ENCODE measurements at regions not wholly inside any gene's neighbourhood (a gene's known extent, or its start where the extent isn't known, plus 50 kb on each side); places are given as distances from the start of the nearest gene placed in this dataset.

DNA sequence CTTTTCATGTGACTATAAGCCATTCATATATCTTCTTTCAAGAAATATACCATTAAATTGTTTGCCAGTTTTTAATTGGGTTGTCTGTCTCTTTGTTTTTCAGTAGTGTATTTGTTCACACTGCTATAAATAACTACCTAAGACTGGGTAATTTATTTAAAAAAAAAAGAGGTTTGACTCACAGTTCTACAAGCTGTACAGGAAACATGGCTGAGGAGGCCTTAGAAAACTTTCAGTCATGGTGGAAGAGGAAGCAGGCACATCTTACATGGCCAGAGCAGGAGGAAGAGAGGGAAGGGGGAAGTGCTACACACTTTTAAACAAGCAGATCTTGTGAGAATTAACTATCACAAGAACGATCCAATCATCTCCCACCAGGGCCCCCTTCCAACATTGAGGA, 255.3 kb downstream of the EPM2A start:
- DNase-seq (ENCODE audit: low read depth in 2 of 2) = no peak

DNA sequence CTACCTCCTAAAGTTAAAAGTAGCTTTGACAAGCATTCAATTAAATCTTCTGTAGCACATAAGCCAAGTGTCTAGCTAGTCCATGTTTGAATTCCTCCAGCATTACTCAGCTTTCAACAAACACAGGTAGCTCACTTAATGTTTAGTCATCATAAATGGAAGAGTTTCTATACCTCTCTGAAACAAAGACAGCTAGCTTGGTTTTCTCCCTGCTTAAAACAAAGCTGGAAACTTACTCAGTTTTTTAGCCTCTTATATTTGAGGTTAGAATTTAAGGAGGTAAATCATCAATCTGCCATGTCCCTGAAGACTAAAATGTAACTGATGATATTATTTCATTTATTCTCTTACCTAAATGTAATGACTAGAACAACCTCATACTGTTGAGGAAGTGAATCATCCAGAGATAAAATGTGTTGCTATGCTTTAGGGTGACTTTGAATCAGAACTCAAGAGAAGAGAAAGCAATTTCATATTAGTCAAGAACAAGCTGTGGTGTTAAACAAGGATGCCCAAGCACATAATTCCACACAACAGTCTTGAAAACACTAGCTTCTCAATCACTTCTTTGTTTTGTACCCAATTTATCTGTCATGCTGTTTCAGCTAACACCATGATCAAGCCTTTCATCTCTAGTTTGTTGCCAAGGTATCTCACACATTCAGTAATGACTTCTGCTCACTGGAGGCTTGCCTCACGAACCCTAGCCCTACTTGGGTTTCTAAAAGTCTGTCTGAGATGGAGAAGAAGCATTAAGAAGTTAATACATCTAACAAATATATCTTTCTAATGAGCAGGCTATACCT, 251.9 kb downstream of the EPM2A start:
- DNase-seq (ENCODE audit: low read depth in 2 of 2) = no peak

DNA sequence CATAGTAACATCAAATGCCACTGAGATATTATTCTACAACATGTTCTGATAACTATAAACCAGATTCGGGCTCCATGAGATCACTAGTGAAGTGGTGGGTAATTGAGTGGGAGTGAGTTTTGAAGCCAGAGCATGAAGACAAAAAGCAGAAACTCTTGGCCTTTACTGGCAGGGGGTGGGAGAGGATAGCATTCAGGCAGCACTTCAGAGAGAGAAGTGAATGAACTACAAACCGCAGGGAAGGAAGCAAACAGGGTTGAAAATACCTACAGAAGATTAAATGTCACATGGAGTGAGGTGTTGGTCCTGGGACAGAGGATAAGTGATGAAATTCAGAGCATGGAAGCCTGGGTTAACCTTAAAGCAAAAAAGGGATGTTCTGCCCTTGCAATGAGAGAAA, 250.0 kb downstream of the EPM2A start:
- DNase-seq (ENCODE audit: low read depth in 2 of 2) = no peak

DNA sequence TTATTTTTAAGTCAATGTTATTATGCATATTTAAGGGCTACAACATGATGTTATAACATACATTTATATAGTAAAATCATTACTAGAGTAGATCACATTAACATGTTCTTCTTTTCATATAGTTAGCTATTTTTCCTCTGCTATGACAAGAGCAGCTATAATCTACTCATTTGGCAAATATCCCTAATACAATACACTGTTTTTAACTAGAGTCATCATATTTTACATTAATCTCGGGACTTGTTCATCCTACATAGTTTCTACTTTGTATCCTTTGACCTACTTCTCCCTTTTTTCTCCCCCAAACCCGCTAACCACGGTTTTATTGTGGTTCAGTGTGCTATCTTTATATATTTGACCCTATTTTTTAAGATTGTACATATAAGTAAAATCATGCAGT, 249.0 kb downstream of the EPM2A start:
- no peak for DNase-seq (ENCODE audit: low read depth in 2 of 2)

DNA sequence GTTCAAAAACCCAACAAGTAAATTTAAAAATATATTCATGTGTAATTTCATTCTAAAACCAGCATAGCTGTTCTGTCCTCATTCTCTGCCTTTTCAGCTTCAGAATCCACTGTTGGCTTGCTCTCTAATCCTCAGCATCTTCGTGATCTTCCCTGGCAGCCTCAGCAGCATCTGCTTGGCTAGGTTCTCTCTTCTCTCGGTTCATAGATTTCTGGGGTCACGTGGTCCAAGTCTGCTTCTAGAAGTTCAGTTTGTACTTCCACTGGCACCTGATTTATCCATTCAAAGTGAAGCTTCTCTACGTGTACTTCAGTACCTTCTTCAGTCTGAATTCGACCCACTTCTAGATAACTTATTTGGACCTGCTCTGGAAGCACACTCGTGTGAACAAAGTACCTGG, 245.7 kb downstream of the EPM2A start:
- DNase-seq (ENCODE audit: low read depth in 2 of 2) = no peak

DNA sequence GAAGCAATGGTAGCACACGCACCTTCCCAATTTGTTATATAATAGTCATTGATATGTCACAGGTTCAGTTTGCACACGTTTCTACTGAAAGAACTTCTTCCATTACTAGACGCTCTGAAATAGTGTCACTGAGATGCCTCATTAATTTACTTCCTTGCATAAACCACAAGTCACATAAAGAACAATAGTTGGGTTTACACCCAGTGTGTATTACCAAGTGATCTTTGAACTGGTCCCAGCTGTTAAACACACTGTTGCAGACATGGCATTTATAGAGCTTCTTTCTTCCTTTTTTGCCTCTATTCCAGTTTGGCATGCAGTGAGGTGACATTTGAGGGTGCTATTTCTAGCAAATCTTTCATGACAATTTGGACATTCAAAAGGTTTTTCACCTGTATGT, 245.3 kb downstream of the EPM2A start:
- DNase-seq (ENCODE audit: low read depth in 2 of 2) = no peak

DNA sequence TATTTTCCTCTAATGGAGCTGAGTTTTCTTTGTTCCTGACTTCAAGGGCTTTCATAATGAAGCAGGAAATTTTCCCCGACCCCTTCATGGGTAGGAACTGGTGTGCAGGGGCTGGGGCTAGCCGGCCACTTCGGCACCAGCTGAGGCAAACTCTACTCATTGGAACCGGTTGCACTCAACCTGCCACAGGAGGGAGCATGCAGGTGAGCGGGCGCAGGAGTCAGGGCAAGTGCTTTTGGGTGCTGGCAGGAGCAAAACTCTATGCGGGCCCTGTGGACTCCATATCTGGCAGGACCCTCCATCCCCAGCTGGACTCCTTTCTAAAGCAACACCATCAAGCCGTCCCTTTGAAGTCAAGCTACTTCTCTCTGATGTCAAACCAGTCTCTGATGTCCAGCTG, 244.2 kb downstream of the EPM2A start:
- DNase-seq (ENCODE audit: low read depth in 2 of 2) = no peak

DNA sequence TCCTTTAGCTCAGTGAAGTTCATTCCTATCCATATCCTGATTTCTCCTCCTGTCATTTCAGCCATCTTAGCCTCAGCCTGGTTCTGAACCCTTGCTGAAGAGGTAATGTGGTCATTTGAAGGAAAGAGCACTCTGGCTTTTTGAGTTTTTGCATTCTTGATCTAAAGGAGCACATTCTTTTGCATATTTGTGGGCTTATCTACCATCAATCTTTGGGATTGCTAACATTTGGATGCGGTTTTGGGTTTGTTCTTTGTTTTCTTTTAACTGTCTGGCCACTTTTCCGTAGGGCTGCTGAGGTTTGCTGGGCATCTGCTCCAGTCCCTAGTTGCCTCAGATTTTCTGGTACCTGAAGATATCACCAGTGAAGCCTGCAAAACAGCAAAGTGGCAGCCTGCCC, 238.3 kb downstream of the EPM2A start:
- DNase-seq (ENCODE audit: low read depth in 2 of 2) = no peak

DNA sequence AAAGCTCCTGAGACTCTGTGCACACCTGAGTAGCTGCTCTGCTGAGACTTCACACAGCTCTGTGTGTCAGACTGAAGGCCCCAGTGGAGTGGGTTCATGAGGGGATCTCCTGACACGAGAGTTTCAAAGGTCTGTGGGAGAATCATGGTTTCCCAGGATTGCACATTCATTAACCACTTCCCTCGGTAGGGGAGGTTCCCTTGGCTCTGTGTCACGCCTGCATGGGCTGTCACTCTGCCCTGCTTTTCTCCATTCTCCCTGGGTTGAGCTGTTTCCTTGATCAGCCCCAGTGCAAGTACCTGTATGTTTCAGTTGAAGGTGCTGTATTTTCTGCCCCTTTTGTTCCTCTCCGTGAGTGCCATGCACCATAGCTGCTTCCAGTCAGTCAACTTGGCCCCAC, 236.9 kb downstream of the EPM2A start:
- no peak for DNase-seq (ENCODE audit: low read depth in 2 of 2)

DNA sequence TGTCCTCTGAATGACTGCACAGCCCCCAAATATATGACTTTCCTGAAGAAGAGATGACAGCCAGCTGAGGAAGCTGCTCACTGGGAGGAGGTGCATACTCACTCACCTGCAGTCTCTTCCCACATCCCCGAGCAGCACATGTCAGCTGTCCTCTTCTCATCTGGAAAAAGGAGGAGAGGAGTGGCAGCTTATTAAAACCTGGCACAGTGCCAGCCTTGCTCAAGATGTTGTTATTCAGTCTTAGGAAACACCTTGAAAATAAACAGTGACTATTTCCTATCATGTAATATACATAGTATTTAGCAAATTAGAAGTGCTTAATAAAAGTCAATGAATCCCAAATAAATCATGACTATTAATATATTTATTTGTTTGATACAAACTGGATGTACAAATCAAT, 232.9 kb downstream of the EPM2A start:
- no peak for DNase-seq (ENCODE audit: low read depth in 2 of 2)

DNA sequence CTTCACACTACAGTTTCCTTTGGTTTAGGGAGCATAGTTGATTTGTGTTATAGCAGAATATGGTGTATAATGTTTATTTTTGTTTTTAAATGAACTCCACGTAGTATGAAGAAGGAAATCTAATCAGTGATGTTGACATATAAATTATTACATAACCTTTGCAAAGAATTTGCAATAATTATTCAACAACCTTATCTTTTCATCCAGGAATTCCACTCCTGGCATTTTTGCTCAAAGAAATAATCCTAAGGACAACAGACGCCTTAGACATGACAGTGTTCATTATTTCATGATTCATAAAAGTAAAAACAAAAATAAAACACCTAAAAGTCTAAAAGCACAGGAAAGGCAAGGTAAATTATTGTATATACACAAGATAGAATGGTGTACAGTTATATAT, 229.2 kb downstream of the EPM2A start:
- DNase-seq (ENCODE audit: low read depth in 2 of 2) = no peak

DNA sequence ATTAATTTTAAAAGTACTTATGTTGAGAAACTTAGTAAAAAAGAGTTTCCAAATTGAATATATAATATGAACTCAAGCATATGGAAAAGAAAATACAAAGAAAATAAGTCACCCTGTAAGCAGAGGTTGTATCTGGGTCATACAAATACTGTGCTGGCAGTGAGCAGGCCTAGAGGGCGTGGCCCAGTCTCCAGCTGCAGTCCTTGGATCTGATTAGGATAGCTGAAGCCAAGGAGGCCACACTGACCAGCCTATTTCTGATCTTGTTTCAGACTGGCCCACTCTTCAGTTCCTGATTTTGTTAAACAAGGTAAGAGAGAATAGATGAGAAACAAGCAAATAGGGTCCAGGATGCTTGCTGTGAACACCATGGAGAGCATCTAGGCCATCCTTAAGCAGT, 228.8 kb downstream of the EPM2A start:
- DNase-seq (ENCODE audit: low read depth in 2 of 2) = no peak

DNA sequence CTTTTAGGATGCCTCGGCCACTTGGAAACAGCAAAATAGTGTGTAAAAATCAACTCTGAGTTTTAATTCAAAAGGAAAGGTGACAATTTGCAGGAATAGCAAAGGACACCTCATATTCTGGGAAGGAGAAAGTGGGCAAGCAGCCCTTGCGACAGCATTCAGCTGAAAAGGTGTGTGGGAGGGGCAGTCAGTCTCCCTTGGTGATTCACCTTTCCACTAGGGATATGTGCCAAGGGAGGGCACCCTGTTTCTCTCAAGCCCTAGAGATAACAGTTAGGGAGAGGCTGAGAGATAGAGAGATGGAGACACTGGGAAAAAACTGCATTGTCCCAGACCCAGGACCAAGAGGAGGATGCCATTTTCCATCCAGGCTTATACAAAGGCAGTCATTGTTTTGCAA, 228.1 kb downstream of the EPM2A start:
- no peak for DNase-seq (ENCODE audit: low read depth in 2 of 2)

DNA sequence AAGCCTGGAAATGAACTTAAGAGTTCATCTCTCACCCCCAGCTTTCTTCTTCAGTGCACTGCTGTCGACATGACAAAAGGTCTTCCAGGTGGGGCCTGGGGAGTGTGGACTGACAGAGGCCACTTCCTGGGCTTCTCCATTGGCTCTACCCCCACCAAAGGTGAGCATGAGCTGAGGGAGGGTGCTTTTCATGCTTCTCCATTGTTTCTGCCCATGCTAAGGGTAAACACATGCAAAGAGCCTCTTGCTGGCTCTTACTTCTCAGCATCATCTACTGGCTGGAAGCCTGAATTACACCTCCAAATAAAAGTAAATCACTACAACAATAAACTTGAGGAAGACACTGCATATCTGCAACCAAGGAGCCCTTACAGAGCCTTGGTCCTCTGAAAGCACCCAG, 227.2 kb downstream of the EPM2A start:
- no peak for DNase-seq (ENCODE audit: low read depth in 2 of 2)

DNA sequence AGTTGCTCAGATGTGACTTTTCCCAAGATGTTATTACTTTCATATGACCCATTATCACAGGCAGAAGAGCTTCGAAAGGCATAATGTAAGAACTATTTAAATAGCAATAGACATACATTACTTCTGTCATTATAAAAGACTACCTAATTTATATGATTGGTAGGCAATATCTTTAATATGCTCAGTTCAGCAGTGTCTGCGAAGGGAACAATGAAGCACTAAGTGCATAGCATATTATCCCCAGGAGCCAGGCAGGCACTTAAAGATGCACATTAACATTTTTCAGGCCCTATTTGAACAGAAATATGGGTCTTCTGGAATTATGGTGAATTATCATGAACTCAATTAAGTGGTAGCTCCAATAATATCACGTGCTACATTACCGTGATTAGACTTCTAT, 217.8 kb downstream of the EPM2A start:
- DNase-seq (ENCODE audit: low read depth in 2 of 2) = no peak

DNA sequence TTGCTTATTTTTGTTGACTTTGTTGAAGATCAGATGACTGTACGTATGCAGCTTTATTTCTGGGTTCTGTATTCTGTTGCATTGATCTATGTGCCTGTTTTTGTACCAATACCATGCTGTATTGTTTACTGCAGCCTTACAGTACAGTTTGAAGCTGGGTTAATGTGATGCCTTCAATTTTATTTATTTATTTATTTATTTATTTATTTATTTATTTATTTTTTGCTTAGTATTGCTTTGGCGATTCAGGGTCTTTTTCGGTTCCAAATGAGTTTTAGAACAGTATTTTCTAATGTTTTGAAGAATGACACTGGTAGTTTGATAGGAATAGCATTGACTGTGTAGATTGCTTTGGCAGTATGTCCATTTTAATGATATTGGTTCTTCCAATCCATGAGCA, 210.3 kb downstream of the EPM2A start:
- no peak for DNase-seq (ENCODE audit: low read depth in 2 of 2)

DNA sequence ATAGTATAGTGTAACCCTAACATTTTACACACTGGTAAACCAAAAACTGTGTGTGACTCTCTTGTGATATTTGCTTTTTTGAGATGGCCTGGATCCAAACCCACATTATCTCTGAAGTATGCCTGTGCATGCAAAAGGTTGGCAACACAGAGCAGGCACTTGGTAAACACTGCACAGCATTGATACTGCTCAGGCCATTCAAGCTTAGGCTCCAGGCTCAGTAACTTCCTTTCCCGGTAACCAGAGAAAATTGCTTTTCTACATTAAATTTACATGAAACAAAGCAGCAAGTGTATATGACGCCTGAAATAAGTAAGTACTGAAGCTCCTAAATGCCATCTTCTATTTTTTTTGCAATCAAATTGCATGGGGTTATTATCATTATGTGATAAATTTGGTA, 205.7 kb downstream of the EPM2A start:
- no peak for DNase-seq (ENCODE audit: low read depth in 2 of 2)

DNA sequence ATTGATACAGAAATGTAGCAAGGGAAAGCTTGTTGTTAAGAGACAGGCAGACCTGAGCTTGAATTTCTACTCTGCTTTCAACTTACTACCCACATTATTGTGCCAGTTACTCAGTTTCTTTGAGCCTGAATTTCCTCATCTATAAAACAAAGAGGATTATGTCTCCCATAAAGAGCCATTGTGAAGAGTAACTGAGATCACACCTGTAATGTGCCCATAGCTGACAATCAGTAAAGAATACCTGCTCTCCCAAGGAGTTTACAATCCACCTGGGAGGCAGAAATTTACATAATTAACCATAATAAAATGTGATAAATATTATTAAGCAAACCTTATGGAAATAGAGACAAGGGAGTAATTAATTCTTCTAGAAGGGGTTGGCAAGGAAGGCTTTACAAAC, 204.9 kb downstream of the EPM2A start:
- DNase-seq (ENCODE audit: low read depth in 2 of 2) = no peak

DNA sequence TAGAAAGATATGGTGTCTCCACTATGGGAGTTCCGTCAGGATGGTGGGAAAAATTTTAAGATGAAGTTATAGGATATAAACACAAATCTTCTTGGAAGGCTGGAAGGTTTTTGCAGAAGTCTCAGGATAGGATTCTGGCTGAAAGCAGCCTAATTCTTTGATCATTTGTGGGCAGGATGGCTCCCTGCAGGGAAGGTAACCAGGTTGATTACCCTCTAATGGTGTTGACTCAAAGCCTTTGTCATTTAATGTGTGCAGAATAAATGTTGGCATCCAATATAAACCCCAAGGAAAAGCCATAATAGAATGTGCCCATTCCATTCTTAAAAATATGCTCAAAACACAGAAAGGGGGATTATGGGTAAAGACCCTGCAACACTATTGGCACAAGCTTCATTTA, 204.3 kb downstream of the EPM2A start:
- no peak for DNase-seq (ENCODE audit: low read depth in 2 of 2)

DNA sequence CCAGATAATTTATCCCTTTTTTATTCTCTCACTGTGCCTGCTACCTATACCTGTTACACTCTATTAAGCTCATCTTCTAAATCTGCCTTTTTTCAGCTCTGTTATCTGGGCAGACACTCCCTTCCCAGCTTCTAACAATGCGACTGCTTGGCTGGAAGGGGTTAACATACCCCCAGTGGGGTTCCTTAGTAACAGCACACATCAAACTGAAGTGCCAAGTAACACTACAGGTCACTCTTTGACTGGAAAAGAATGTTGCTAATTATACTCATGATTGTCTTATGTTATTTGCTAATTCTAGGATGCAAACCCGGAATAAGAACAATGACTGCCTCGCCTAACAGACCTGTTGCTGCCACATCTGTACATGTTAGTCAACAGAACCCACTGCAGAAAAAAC, 203.5 kb downstream of the EPM2A start:
- no peak for DNase-seq (ENCODE audit: low read depth in 2 of 2)

DNA sequence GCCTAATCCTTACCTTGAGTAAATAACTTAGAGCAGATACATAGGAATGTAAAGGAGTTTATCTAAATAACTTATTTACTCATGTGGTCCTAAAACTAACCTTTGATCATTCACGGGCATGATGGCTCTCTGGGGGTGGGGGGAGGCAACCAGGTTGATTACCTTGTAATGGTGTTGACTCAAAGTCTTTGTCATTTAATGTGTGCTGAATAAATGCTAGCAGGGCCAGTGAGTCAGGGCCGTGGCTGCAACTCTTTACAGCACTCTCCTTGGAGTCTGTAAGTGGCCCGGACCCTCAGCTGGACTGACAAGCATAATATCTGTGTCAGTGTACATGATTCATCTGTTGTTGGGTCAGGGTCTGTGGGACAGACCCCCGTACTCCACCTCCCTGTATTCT, 203.0 kb downstream of the EPM2A start:
- DNase-seq (ENCODE audit: low read depth in 2 of 2) = no peak

DNA sequence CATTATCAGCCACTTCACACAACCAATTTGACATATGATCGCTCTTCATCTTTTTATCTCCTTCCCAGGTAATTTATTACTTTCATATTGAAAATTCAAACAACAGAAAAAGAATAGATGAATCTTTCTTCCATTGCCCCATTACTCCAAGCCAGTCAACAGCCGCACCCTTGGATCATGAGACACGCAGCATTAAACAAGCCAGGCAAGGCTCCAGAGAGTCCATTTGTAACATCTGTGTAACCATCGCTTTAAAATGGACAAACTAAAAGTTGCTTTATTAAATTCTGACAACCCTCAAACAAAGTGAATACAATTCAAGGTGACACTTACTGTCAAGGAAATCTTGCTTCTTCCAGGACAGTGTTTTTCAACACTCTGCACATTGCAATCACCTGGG, 200.3 kb downstream of the EPM2A start:
- no peak for DNase-seq (ENCODE audit: low read depth in 2 of 2)

DNA sequence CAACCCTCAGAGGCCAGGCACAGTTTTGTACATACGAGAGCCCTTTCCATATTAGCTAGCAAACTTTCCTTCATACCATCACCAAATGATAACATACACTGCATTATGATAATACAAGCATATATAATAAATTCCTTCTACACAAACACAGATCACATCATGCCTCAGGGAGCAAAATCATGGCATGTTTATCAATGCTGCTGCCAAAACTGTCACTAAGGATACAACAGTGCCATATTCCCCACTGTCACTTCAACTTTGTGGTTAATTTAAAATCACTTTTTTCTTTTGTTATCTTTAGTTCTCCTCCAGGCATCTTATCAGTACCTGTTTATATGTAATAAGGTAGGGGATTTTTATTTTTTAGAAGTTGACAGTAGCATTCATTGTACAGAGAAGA, 196.3 kb downstream of the EPM2A start:
- DNase-seq (ENCODE audit: low read depth in 2 of 2) = no peak

DNA sequence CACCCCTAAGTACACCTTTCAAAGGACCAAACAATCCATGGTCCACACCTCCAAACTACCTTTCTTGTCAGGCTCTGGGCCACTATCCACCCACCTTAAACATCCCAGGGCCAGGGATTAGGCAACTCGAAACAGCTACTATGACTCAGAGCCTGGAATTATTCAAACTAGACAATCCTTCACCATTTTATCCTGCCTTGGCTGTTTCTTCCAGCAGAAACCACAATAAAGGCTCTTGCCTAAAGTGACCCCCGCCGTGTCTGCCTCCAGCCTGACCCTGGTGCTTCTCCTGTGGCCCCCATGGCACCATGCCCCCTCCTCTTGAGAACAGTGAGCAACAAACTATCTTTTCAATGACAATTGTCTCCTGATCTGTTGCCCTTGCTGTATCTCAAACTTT, 195.5 kb downstream of the EPM2A start:
- no peak for DNase-seq (ENCODE audit: low read depth in 2 of 2)
